Stimulated activated CD4-positive, alpha-beta T cell treated with anti-CD3 and anti-CD28 coated beads, Interleukin-4, amount 100 ng/mL, for 4 hours (primary cell): ENCODE measurements at regions not wholly inside any gene's neighbourhood (a gene's known extent, or its start where the extent isn't known, plus 50 kb on each side); places are given as distances from the start of the nearest gene placed in this dataset.
"Not testable (repeated sequence)": the region's sequence is repeated elsewhere in the genome, so short reads cannot be mapped to it uniquely, and the experiment has no call there.

Source experiments
- DNase-seq, 2 experiments: peaks; one replicate each; pipeline ENCODE4 v3.0.0-alpha.2; 2020

DNA sequence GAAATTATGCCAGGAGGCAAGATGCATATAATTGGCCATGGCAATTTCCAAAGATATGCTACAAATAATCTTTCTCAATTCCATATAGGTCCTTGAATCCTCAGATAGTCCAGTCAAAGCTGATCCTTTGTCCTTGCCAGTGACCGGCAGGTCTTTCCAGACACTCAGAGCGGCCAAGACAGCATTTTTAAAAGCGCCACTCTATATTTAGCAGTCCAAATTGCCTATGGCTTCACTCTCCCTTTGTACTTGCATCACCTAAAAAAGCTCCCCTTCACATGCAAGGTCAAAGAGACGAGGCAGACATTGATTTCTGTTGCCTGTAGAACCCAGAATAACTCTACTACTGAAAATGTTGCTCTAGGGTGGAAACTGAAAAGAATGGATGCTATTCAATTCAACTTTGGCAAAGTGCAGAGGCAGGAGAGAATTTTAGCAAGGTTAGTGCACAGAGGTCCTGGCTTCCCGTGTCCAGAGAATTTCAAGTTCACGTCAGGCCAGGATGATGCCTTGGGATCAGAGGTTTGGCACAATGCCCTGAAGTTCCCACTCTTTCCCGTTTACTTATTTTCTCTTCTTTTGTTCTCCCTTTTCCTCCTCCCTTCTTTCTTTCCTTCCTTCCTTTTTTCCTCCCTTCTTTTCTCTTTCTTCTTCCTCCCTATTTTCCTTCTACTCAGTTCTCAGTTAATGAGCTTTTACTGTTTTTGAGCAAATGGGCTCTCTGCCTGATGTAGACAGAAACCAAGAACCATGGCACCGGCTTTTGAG, 108.5 kb downstream of the KCNK1 start:
- DNase-seq = no peak

DNA sequence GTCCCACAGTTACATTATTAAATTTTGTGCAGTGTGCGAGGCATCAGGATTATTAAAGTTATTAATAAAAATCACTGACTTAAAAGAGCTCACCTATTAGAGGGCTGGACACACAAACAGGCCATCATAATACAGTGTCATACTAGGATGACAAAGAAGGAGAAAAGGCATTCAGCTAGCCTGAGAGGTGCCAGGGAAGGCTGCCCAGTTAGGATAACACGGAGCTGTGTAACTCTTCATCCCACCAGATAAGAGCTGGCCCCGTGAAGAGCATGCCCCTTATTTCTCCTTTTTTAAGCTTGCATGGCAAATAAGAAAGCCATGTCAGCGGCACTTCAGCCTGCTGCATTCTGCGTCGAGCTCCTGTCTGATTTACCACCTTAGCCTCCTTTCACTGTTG, 109.5 kb downstream of the KCNK1 start:
- DNase-seq = no peak

DNA sequence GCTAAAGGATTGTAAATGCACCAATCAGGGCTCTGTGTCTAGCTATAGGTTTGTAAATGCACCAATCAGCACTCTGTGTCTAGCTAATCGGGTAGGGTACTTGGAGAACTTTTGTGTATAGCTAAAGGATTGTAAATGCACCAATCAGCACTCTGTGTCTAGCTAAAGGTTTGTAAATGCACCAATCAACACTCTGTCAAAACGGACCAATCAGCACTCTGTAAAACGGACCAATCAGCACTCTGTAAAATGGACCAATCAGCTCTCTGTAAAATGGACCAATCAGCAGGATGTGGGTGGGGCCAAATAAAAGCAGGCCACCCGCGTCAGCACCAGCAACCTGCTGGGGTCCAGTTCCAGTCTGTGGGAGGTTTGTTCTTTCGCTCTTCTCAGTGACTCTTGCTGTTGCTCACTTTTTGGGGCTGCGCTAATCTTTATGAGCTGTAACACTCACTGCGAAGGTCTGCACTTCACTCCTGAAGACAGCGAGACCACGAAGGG, 110.3 kb downstream of the KCNK1 start:
- not testable (repeated sequence) for DNase-seq

DNA sequence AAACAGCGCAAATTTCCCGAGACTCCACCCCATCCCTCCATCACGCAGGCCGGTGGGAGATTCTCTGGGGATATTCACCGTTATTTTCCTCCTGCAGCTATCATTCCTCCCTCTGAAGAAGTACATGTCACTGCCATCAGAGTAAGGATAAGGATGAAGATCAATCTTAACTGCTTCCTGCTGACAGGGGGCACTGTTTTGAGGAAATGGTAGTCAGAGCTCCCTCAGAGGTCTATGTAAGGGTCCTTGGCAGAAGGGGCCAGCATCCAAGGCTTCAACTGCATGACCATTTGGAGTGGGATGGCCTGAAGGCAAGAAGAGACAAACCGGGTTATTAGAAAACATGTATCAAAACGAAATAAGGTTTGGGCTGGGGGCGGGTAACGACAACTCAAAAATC, 111.5 kb downstream of the KCNK1 start:
- no peak for DNase-seq

DNA sequence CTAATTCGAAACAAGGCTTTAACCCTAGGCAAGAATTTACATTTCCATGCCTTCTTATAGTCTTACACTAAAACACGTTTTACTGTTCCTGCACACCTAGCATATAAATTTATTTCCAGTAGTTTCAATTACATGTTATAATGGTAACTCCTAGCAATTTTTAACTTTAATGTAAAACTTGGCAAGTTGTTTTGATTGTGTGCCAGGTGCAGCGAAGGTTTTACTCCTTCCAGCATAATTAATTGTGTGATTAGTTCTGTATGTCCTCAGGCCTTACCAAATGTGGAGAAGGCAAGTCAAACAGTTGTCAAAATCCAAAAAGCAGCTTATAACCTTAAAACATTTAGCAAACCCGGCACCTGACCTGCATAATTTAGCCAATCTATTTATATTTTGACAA, 114.8 kb downstream of the KCNK1 start:
- no peak for DNase-seq

DNA sequence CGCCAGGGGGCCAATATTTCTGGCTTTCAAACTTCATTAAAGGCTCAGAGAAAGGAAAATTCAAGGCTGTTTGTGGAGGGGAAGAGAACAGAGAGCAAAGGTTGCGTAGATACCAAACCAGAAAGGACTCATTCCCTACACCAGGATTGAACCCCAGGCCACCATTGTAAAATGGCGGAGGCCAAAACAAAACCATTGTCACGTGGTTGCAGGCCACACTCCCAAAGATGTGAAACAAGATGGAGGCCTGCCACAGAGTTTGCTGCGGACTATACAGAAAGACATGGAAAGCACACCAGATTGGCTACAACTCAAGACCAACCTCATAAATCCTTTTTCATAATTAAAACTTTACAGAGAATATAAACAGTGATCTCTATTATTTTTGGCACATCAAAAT, 116.5 kb downstream of the KCNK1 start:
- no peak for DNase-seq

DNA sequence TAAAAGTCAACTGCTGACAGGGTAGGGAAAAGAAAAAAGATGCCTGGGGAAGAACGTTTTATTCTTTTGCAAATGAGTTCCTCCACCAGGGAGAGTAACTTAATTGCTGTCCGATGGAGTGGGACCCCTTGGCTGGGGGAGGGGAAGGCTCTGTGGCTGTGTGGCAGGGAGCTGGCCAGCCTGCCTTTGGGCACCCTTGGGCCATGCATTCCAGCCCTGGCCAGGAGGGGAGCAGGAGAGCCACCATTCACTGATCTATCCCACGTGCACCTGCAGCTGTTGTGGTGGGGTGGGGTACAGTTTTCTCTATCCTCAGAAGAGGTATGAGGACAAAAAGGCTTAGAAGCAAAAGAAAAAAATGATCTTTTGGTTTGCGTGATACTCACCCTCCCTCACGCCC, 116.9 kb downstream of the KCNK1 start:
- no peak for DNase-seq

DNA sequence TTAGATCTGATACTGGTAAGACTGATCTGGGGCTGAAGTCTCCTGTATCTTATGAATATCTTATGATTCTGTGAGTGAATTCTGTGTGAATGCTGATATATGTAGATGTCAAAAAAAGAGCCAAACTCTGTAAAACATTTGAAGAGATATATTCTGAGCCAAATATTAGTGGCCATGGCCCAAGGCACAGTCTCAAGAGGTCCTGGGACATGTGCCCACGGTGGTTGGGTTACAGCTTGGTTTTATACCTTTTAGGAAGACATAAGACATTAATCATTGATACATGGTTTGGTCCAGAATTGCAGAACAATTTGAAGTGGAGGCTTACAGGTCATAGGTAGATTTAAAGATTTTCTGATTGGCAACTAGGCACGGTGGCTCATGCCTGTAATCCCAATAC, 118.3 kb downstream of the KCNK1 start:
- DNase-seq = no peak

DNA sequence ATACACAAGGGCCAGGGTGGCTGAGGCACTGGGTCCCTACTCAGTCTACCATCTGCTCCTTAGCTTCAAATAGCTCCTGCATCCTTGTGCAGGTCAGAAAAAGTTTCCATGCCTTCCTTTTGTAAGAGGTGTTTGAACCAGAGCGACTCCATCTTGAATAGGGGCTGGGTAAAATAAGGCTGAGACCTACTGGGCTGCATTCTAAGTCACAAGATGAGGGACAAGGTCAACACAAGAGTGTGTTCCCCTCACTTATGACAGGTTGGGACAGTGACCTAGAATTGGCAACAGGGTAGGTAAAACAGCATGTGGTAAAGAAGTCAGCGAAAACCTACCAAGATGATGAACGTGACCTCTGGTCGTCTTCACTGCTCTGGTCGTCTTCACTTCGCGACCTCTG, 120.5 kb downstream of the KCNK1 start:
- DNase-seq = no peak

DNA sequence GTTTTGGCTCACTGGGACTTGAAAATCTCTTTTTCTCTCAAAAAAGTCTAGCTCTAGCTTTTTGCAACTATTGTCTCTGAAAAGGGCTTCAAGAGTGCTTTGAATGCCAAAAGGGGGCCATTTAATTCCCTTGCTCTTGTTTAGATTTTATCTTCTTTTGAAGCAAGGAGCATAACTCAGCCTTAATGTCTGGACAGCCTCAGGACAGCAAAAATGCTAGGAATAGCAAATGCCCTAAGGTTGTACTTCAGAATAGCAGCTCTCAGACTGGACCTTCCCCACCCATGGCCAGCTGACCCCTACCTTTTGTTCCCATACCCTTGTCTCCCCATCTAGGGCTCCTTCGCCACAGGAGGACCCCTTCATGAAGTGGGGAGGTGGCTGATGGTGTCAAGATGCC, 121.4 kb downstream of the KCNK1 start:
- DNase-seq = no peak

DNA sequence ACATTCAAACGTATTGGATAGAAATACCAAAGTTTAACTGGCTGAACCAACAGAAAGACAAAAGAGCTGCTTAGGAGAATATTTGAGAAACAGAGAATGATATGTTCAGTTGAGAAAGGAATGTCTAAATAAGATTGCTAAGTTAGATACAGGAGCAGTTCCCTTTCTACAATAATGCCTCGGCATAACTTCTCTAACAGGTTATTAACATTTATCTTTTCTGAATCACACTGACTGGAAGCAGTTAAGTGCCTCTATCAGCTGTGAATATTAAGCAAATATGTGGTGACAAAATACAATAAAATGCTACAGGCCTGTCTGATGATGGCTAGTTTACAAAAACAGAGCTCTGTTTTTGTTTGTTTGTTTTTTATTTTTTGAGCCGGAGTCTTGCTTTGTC, 121.9 kb downstream of the KCNK1 start:
- no peak for DNase-seq

DNA sequence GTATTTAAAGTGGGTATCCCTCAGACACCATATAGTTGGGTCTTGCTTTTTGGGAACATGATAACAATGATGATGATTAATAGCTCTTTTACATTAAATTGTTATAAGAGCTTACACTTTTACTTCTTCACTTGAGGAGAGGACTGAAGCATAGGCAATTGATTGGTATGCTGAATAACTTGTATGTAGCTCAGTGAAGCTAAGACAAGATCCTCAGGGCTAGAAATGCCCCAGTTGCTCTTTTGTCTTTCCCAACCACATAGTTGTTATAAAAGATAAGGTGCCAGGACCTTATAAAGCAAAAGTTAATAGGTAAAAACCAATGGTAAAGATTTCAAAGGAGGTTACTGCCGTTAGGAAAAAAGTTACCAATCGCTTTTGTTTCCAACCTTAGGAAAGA, 123.4 kb downstream of the KCNK1 start:
- no peak for DNase-seq

DNA sequence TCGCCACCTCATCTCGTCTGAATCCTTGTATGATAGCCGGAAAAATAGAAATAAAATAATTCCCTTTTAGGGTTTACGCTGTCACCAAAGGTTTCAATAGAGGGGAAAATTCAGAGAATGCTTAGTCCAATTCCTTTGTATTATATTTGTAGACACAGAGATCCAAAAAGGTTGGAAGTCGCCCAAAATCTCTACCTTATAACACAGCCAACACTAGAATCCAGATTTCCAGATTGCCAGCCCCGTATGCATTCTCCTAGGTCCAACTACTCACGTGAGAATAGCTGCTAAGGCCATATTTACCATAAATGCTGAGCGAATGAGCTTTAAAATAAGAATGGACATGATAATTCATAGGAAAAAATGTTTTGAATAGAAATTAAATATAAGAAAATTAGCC, 124.5 kb downstream of the KCNK1 start:
- no peak for DNase-seq

DNA sequence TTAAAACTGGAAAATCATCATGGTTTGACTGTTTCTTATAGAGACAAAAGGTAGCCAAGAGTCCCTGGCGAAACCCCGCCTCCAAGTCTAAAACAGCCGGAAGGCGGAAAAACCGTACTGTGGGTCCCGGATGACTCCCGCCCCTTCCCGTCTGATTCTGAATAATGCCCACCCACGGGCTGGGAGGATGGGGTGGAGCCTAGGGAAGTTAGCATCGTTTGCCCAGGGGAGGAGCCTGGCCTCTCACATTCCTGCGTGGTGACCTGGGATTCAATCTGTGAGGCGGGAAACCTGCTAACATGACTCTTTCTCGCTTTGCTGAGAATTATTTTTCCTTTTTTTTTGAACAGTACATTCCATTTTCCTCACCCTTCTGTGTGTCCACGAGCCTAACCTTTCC, 124.9 kb downstream of the KCNK1 start:
- DNase-seq = no peak

DNA sequence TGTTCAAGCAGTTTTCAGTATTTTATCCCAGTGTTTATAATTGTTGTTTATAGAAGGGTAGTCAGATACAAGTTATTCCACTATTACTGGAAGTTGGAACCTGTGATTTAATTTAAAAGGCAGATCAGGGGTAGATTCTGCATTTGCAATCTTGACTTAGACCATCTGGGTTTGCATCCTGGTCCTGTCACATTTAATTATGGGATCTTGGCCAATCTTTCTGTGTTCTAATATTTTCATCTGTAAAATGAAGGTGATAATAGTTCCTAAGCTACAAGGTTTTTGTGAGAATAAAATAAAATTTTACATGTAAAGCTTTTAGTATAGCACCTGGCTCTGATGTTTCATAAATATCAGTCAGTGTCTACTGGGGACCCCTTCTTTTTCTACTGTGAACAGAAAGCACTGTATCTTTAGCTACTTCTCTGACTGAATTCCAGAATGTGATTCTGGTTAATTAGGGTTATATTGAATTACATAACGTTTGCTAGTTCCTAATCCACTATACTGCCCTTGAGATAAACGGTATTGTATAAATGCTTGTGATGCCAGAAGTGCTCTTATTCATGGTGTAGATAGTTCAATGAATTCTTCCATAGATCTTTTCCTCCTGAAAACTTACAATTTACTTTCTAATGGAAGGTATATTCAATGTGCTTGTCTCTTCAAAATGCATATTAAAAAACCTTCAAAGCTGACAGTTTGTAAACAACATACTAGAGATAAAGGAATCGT, 131.0 kb downstream of the KCNK1 start:
- DNase-seq = no peak

DNA sequence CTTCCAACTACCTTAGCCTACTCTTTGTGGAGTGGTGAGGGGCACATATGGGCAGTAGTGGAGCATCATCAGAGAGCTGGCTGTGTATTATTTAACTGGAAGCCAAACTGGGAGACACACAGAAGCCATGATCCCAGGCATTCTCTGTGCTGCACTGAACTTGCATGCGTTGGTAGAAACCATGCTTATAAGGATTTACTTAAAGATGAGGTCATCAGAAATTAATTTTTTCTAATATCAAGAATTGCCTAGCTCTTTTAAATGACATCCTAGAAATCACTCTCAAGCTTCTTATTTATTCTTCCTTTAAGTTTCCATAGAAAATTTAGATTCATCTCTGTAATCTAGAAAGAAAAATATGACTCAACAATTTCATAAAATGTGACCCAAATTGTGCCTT, 136.2 kb downstream of the KCNK1 start:
- no peak for DNase-seq

DNA sequence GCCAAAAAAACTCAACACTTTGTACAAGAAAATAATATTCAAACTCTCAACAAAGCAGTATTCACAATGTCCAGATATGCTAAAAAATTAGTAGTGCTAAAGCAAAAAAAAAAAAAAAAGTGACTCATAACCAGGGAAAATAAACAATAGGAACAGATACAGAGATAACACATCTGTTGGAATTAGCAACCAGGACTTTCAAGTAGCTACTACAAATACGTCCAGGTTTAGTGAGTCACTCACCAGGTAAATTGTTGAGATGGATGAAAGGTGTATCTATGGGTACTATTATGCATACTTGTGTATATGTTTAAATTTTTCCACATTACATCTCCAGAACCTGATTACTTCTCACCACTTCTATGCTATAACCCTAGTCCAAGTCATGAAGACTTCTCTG, 144.8 kb upstream of the SLC35F3 start:
- DNase-seq = no peak

DNA sequence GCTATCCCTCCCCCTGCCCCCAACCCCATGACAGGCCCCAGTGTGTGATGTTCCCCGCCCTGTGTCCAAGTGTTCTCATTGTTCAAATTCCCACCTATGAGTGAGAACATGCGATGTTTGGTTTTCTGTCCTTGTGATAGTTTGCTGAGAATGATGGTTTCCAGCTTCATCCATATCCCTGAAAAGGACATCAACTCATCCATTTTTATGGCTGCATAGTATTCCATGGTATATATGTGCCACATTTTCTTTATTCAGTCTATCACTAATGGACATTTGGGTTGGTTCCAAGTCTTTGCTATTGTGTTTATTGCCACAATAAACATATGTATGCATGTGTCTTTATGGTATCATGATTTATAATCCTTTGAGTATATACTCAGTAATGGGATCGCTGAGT, 140.2 kb upstream of the SLC35F3 start:
- not testable (repeated sequence) for DNase-seq

DNA sequence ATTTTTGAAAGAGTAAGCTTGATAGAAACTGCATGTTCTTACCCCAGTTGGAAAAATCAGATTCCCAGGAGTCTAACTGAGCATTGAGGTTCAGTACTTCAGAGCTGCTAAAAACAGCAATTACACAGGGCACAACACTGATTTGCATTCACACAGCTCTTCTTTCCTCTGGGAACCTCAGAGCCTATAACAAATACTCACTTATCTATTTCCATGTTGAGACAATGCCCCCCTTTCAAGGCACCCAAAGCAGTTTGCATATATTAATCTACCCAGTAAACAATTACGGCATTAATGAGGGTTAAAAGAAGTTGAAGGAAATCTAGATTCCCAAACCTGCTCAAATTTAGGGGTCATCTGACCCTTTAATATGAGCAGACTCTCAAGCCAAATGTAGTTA, 126.9 kb upstream of the SLC35F3 start:
- DNase-seq = no peak

DNA sequence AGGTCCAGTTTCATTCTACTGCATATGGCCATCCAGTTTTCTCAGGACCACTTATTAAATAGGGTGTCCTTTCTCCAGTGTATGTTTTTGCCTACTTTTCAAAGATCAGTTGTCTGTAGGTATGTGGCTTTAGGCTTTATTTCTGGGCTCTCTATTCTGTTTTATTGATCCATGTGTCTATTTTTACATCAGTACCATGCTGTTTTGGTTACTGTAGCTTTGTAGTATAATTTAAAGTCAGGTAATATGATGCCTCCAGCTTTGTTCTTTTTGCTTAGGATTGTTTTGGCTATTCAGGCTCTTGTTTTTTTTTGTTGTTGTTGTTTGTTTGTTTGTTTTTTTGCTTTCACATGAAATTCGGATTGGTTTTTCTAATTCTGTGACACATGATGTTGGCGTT, 124.4 kb upstream of the SLC35F3 start:
- DNase-seq = no peak

DNA sequence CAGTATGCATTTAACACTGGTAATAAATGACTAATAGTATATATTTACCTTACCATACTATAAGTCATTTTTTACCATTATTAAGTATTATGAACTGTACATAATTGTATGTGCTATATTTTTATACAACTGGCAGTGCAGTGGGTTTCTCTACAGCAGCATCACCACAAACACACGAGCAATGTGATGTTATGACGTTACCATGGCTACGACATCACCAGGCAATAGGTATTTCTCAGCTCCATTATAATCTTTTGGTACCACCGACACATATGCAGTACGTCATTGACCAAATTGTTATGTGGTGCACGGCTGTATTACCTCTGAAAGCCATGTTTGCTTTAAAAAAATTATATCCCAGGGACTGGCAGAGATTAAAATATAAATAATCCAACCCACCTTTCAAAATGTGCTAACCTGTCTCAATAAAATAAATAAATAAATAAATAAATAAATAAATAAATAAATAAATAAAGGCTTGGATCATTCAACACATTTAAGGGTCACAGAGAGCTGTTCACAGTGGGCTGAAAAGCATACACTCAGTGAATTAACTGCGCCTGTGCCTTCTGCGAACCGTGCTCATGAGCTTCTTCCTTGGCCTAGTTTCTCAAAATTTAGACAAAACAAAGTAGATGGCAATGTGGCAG, 121.4 kb upstream of the SLC35F3 start:
- no peak for DNase-seq

DNA sequence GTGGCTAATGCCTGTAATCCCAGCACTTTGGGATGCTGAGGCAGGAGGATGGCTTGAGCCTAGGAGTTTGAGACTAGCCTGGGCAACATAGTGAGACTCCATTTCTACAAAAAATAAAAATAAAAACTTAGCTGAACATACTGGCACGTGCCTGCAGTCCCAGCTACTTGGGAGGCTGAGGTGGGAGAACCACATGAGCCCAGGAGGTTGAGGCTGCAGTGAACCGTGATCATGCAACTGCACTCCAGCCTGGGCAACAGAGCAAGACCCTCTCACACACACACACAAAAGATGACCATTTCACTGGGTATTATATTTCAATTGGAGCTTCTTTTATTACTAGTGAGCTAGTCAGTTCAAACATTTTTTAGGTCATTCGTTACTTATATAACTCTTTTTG, 116.9 kb upstream of the SLC35F3 start:
- no peak for DNase-seq

DNA sequence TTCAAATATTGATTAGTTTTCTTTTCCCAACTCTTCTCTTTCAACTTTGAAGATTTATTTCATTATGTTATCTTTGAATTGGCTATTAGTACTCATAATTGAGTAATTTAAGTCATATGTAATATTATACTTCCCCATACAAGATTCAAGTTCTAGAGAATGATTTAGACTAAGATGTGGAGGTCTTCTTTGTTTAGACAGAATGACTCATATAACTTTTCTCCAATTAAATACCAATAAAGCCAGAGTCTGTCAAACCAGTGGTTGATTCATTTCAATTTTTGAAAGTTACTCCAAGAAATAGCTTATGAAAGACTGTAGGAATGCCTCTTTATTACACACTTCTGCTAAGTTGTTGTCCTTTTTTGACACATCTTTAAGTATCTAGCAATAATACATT, 115.8 kb upstream of the SLC35F3 start:
- DNase-seq = no peak

DNA sequence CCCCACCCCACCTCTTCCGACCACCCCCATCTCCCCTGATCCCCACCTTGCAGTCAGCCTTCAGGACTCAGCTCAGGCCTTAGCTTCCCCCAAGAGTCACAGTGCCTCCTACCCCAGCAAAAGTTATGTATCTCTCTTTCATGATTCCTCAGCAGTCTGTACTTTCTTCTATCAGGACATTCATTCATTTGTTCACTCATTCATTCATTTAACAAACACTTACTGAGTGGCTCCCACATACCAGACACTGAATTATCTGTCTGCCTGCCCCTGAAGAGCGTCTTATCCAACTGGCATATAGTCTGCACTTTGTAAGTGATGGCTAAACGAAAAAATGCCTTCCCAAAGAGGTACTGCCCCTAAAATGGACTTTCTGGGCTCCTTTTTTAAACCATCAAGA, 114.4 kb upstream of the SLC35F3 start:
- DNase-seq = no peak
